ENCODE measurements at regions not wholly inside any gene's neighbourhood (a gene's known extent, or its start where the extent isn't known, plus 50 kb on each side); places are given as distances from the start of the nearest gene placed in this dataset.

- Mint-ChIP-seq H3K27me3 (no peaks in the 10 kb centered on the region), H3K36me3 (no peaks in the 10 kb centered on the region), H3K9me3 (peaks cover 0 to 7% (median 0%) of the 10 kb centered on the region in 11 donors), H3K4me3 (no peak overlapping the region), H3K4me1 (no peaks in the 10 kb centered on the region), H3K27ac (no peak overlapping the region)
- intact Hi-C loops (cut with micrococcal nuclease) = no loop called here
- ChIA-PET CTCF (no interaction called here), POLR2A (no interaction called here)
- H3K27ac ChIP-seq (ENCODE audit: low read depth, low read length) = no peak overlapping the region
- H3K4me1 ChIP-seq (ENCODE audit: control insufficient read depth in 2 of 2, insufficient read depth in 2 of 2, low read length in 2 of 2) = no peaks in the 10 kb centered on the region
- H3K9me3 ChIP-seq (ENCODE audit: control insufficient read depth in 2 of 3, low read length in 3 of 3) = no peaks in the 10 kb centered on the region
- ATAC-seq (no peak), DNase-seq (no peak)
- H3K36me3 ChIP-seq (ENCODE audit: control insufficient read depth in 2 of 3, insufficient read depth in 3 of 3, low read length in 3 of 3) = no peaks in the 10 kb centered on the region
- no peak overlapping the region for H3K4me3 ChIP-seq (ENCODE audit: low read length)
- H3K27me3 ChIP-seq (ENCODE audit: control insufficient read depth in 2 of 2, insufficient read depth in 2 of 2, low read length in 2 of 2) = no peaks in the 10 kb centered on the region
Measured at GRCh38 chr6:78438135-78438534, 429.2 kb upstream of the IRAK1BP1 start.

- Histone ChIP-seq H3K27ac (ENCODE audit: low read depth, low read length) (no peak overlapping the region), H3K4me1 (ENCODE audit: control insufficient read depth in 2 of 2, insufficient read depth in 2 of 2, low read length in 2 of 2) (no peaks in the 10 kb centered on the region), H3K9me3 (ENCODE audit: control insufficient read depth in 2 of 3, low read length in 3 of 3) (no peaks in the 10 kb centered on the region), H3K36me3 (ENCODE audit: control insufficient read depth in 2 of 3, insufficient read depth in 3 of 3, low read length in 3 of 3) (no peaks in the 10 kb centered on the region), H3K4me3 (ENCODE audit: low read length) (no peak overlapping the region), H3K27me3 (ENCODE audit: control insufficient read depth in 2 of 2, insufficient read depth in 2 of 2, low read length in 2 of 2) (no peaks in the 10 kb centered on the region)
- Mint-ChIP-seq H3K27me3 (no peaks in the 10 kb centered on the region), H3K36me3 (no peaks in the 10 kb centered on the region), H3K4me1 (peaks cover 0 to 2% (median 0%) of the 10 kb centered on the region in 7 donors), H3K9me3 (peaks cover 0 to 15% (median 0%) of the 10 kb centered on the region in 11 donors), H3K27ac (no peak overlapping the region), H3K4me3 (no peak overlapping the region)
- ChIA-PET CTCF (no interaction called here), POLR2A (no interaction called here)
- ATAC-seq = no peak
- DNase-seq = no peak
- intact Hi-C loops (cut with micrococcal nuclease) = no loop called here
Measured at GRCh38 chr6:78460711-78461110, 406.6 kb upstream of the IRAK1BP1 start.

GRCh38 chr6:78462728-78463127, 404.6 kb upstream of the IRAK1BP1 start:
- Histone ChIP-seq H3K27me3 (ENCODE audit: control insufficient read depth in 2 of 2, insufficient read depth in 2 of 2, low read length in 2 of 2) (no peaks in the 10 kb centered on the region), H3K27ac (ENCODE audit: low read depth, low read length) (no peak overlapping the region), H3K4me1 (ENCODE audit: control insufficient read depth in 2 of 2, insufficient read depth in 2 of 2, low read length in 2 of 2) (no peaks in the 10 kb centered on the region), H3K4me3 (ENCODE audit: low read length) (no peak overlapping the region), H3K9me3 (ENCODE audit: control insufficient read depth in 2 of 3, low read length in 3 of 3) (no peaks in the 10 kb centered on the region), H3K36me3 (ENCODE audit: control insufficient read depth in 2 of 3, insufficient read depth in 3 of 3, low read length in 3 of 3) (no peaks in the 10 kb centered on the region)
- Mint-ChIP-seq H3K4me3 (no peak overlapping the region), H3K36me3 (no peaks in the 10 kb centered on the region), H3K27ac (no peak overlapping the region), H3K4me1 (no peaks in the 10 kb centered on the region), H3K27me3 (no peaks in the 10 kb centered on the region), H3K9me3 (peaks cover 0 to 15% (median 0%) of the 10 kb centered on the region in 11 donors)
- no peak for ATAC-seq
- CTCF ChIA-PET = no interaction called here
- POLR2A ChIA-PET = no interaction called here
- intact Hi-C loops (cut with micrococcal nuclease) = no loop called here
- no peak for DNase-seq

- intact Hi-C loops (cut with micrococcal nuclease) = no loop called here
- H3K4me1 ChIP-seq (ENCODE audit: control insufficient read depth in 2 of 2, insufficient read depth in 2 of 2, low read length in 2 of 2) = no peaks in the 10 kb centered on the region
- H3K27ac ChIP-seq (ENCODE audit: low read depth, low read length) = no peak overlapping the region
- Mint-ChIP-seq H3K27ac (no peak overlapping the region), H3K27me3 (no peaks in the 10 kb centered on the region), H3K36me3 (no peaks in the 10 kb centered on the region), H3K4me1 (no peaks in the 10 kb centered on the region), H3K9me3 (peaks cover 0 to 14% (median 8%) of the 10 kb centered on the region in 11 donors), H3K4me3 (no peak overlapping the region)
- no peaks in the 10 kb centered on the region for H3K9me3 ChIP-seq (ENCODE audit: control insufficient read depth in 2 of 3, low read length in 3 of 3)
- H3K27me3 ChIP-seq (ENCODE audit: control insufficient read depth in 2 of 2, insufficient read depth in 2 of 2, low read length in 2 of 2) = no peaks in the 10 kb centered on the region
- ATAC-seq (no peak), DNase-seq (no peak)
- H3K4me3 ChIP-seq (ENCODE audit: low read length) = no peak overlapping the region
- no peaks in the 10 kb centered on the region for H3K36me3 ChIP-seq (ENCODE audit: control insufficient read depth in 2 of 3, insufficient read depth in 3 of 3, low read length in 3 of 3)
- ChIA-PET CTCF (no interaction called here), POLR2A (no interaction called here)
Measured at GRCh38 chr6:78465059-78465634, 402.2 kb upstream of the IRAK1BP1 start.

GRCh38 chr6:78476561-78476960, 390.8 kb upstream of the IRAK1BP1 start:
- peaks cover 0 to 22% (median 3%) of the 10 kb centered on the region in 11 donors for H3K9me3 Mint-ChIP-seq
- no peaks in the 10 kb centered on the region for H3K9me3 ChIP-seq (ENCODE audit: control insufficient read depth in 2 of 3, low read length in 3 of 3)
- ChIA-PET CTCF (no interaction called here), POLR2A (no interaction called here)
- no peak overlapping the region for H3K4me3 Mint-ChIP-seq
- H3K4me3 ChIP-seq (ENCODE audit: low read length) = no peak overlapping the region
- no peak overlapping the region for H3K27ac ChIP-seq (ENCODE audit: low read depth, low read length)
- H3K36me3 ChIP-seq (ENCODE audit: control insufficient read depth in 2 of 3, insufficient read depth in 3 of 3, low read length in 3 of 3) = no peaks in the 10 kb centered on the region
- H3K27ac Mint-ChIP-seq = no peak overlapping the region
- ATAC-seq (no peak), DNase-seq (no peak)
- H3K36me3 Mint-ChIP-seq = no peaks in the 10 kb centered on the region
- intact Hi-C loops (cut with micrococcal nuclease) = no loop called here
- H3K27me3 ChIP-seq (ENCODE audit: control insufficient read depth in 2 of 2, insufficient read depth in 2 of 2, low read length in 2 of 2) = no peaks in the 10 kb centered on the region
- H3K27me3 Mint-ChIP-seq = no peaks in the 10 kb centered on the region
- no peaks in the 10 kb centered on the region for H3K4me1 Mint-ChIP-seq
- no peaks in the 10 kb centered on the region for H3K4me1 ChIP-seq (ENCODE audit: control insufficient read depth in 2 of 2, insufficient read depth in 2 of 2, low read length in 2 of 2)

- DNase-seq (no peak), ATAC-seq (no peak)
- Mint-ChIP-seq H3K36me3 (no peaks in the 10 kb centered on the region), H3K4me3 (no peak overlapping the region), H3K9me3 (peaks cover 0 to 13% (median 0%) of the 10 kb centered on the region in 11 donors), H3K27me3 (no peaks in the 10 kb centered on the region), H3K27ac (no peak overlapping the region), H3K4me1 (no peaks in the 10 kb centered on the region)
- Histone ChIP-seq H3K27ac (ENCODE audit: low read depth, low read length) (no peak overlapping the region), H3K4me3 (ENCODE audit: low read length) (no peak overlapping the region), H3K27me3 (ENCODE audit: control insufficient read depth in 2 of 2, insufficient read depth in 2 of 2, low read length in 2 of 2) (no peaks in the 10 kb centered on the region), H3K36me3 (ENCODE audit: control insufficient read depth in 2 of 3, insufficient read depth in 3 of 3, low read length in 3 of 3) (no peaks in the 10 kb centered on the region), H3K9me3 (ENCODE audit: control insufficient read depth in 2 of 3, low read length in 3 of 3) (no peaks in the 10 kb centered on the region), H3K4me1 (ENCODE audit: control insufficient read depth in 2 of 2, insufficient read depth in 2 of 2, low read length in 2 of 2) (no peaks in the 10 kb centered on the region)
- intact Hi-C loops (cut with micrococcal nuclease) = no loop called here
- POLR2A ChIA-PET = no interaction called here
- CTCF ChIA-PET = no interaction called here
Measured at GRCh38 chr6:78482801-78483552, 384.4 kb upstream of the IRAK1BP1 start.

- H3K4me3 ChIP-seq (ENCODE audit: low read length) = no peak overlapping the region
- ATAC-seq = no peak
- H3K27ac Mint-ChIP-seq = no peak overlapping the region
- no peaks in the 10 kb centered on the region for H3K36me3 Mint-ChIP-seq
- H3K27me3 ChIP-seq (ENCODE audit: control insufficient read depth in 2 of 2, insufficient read depth in 2 of 2, low read length in 2 of 2) = no peaks in the 10 kb centered on the region
- H3K27me3 Mint-ChIP-seq = no peaks in the 10 kb centered on the region
- H3K27ac ChIP-seq (ENCODE audit: low read depth, low read length) = no peak overlapping the region
- ChIA-PET CTCF (no interaction called here), POLR2A (no interaction called here)
- H3K36me3 ChIP-seq (ENCODE audit: control insufficient read depth in 2 of 3, insufficient read depth in 3 of 3, low read length in 3 of 3) = no peaks in the 10 kb centered on the region
- H3K4me1 Mint-ChIP-seq = no peaks in the 10 kb centered on the region
- H3K9me3 Mint-ChIP-seq = peaks cover 0 to 10% (median 0%) of the 10 kb centered on the region in 11 donors
- intact Hi-C loops (cut with micrococcal nuclease) = no loop called here
- H3K4me1 ChIP-seq (ENCODE audit: control insufficient read depth in 2 of 2, insufficient read depth in 2 of 2, low read length in 2 of 2) = no peaks in the 10 kb centered on the region
- no peak overlapping the region for H3K4me3 Mint-ChIP-seq
- H3K9me3 ChIP-seq (ENCODE audit: control insufficient read depth in 2 of 3, low read length in 3 of 3) = no peaks in the 10 kb centered on the region
- no peak for DNase-seq
Measured at GRCh38 chr6:78483553-78484197, 383.7 kb upstream of the IRAK1BP1 start.

All from naive thymus-derived CD4-positive, alpha-beta T cell (primary cell).